ENCODE measurements at regions not wholly inside any gene's neighbourhood (a gene's known extent, or its start where the extent isn't known, plus 50 kb on each side); places are given as distances from the start of the nearest gene placed in this dataset.

GRCh38 chr16:13613165-13613564, 306.8 kb upstream of the ERCC4 start:
- DNase-seq: no peak
- no peaks in the 10 kb centered on the region for H4K20me1 ChIP-seq (ENCODE audit: control insufficient read depth, insufficient read depth, insufficient read length)
- Mint-ChIP-seq H3K36me3 (ENCODE audit: insufficient read depth in 1 of 3, low read depth in 3 of 3) (no peaks in the 10 kb centered on the region; a peak in 3 of 7 replicates), H3K27me3 (ENCODE audit: low read depth) (no peaks in the 10 kb centered on the region), H3K27ac (no peak overlapping the region), H3K9me3 (peaks cover 0 to 1% of the 10 kb centered on the region in 2 experiments; a peak in 1 of 5 replicates), H3K4me3 (no peak overlapping the region), H3K4me1 (peaks cover 34 to 37% of the 10 kb centered on the region in 2 experiments)
- no peaks in the 10 kb centered on the region for H3K27me3 ChIP-seq (ENCODE audit: insufficient read depth, low read length)
- no peak overlapping the region for H2AFZ ChIP-seq (ENCODE audit: low read length)
- H2BK12ac ChIP-seq (ENCODE audit: insufficient read length, low read depth, low read length): no peak overlapping the region
- H3K4me1 ChIP-seq (ENCODE audit: insufficient read depth, low read length): peaks cover 4% of the 10 kb centered on the region; the same call in 1 of the 2 replicates
- no peak overlapping the region for H3K14ac ChIP-seq (ENCODE audit: insufficient read depth, low read length)
- no peak overlapping the region for H3K56ac ChIP-seq (ENCODE audit: insufficient read length, low read depth, low read length)
- no peaks in the 10 kb centered on the region for H3K79me1 ChIP-seq (ENCODE audit: insufficient read depth, low read depth, low read length, poor library complexity, severe bottlenecking)
- H3K23me2 ChIP-seq (ENCODE audit: insufficient read length, low read depth, low read length, poor library complexity, severe bottlenecking): no peaks in the 10 kb centered on the region
- H3T11ph ChIP-seq (ENCODE audit: low read length): no peak overlapping the region
- no CpG with 5 or more reads among the region's 2 CpGs for WGBS (ENCODE audit: extremely low coverage, insufficient read length, low lambda C conversion rate)
- no peak overlapping the region for H2BK15ac ChIP-seq (ENCODE audit: low read depth, low read length)
- no peak overlapping the region for H2BK120ac ChIP-seq (ENCODE audit: low read depth, low read length, poor library complexity, severe bottlenecking)
- no peak overlapping the region for H4K91ac ChIP-seq (ENCODE audit: insufficient read length, low read depth, low read length)
- H4K8ac ChIP-seq (replicated peaks; ENCODE audit: insufficient read length, low read depth, low read length): no peak overlapping the region
- H4K5ac ChIP-seq (ENCODE audit: insufficient read length, low read depth, low read length): no peak overlapping the region
- no peak overlapping the region for H2AK5ac ChIP-seq (ENCODE audit: insufficient read length, low read length)
- H3K27ac ChIP-seq (ENCODE audit: insufficient read length, low read depth, low read length): no peak overlapping the region
- no peak overlapping the region for H2BK20ac ChIP-seq (ENCODE audit: low read depth, low read length, poor library complexity, severe bottlenecking)
- no peak overlapping the region for H3K18ac ChIP-seq (ENCODE audit: insufficient read length, low read depth, low read length)
- no peak for TF ChIP-seq CTCF (conservative IDR thresholded peaks at IDR 0.05)
- H3K9ac ChIP-seq (ENCODE audit: extremely low read depth, insufficient read length, low read length): no peak overlapping the region
- no peak overlapping the region for H3K4me2 ChIP-seq (ENCODE audit: insufficient read depth, insufficient read length, low read length)
- no peak overlapping the region for H3K4ac ChIP-seq (ENCODE audit: low read depth, low read length)
- no peaks in the 10 kb centered on the region for H3K79me2 ChIP-seq (ENCODE audit: insufficient read depth, low read length)
- no peaks in the 10 kb centered on the region for H3K9me3 ChIP-seq (ENCODE audit: control insufficient read depth, low read depth, low read length)
- no peak overlapping the region for H2BK5ac ChIP-seq (ENCODE audit: insufficient read length, low read length)
- no peak overlapping the region for H3K23ac ChIP-seq (ENCODE audit: insufficient read length, low read depth, low read length)
